ENCODE measurements at regions not wholly inside any gene's neighbourhood (a gene's known extent, or its start where the extent isn't known, plus 50 kb on each side); places are given as distances from the start of the nearest gene placed in this dataset.

DNA sequence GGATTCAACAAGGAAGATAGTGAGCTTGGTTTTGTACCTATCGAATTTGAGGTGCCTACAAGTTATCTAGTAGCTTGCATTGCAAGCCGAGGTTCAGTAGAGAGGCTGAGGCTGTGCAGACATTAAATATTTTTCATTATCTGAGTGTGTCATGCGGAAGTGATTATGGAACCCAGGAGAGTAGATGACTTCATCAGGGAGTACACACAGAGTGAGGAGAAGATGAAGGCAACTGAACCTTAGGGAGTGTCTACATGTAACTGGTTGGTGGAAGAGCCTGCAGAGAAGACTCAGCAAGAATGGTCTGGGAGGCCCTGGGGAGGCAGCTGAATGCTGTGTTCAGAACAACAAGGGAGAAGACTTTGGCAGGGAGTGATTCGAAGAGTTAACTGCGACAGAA, 393.9 kb downstream of the ARHGEF28 start:
- TF ChIP-seq CTCF (IDR thresholded peaks at IDR 0.05; ENCODE audit: insufficient read depth, low read length, poor library complexity, severe bottlenecking): no peak
- no peak for DNase-seq (ENCODE audit: low read depth)
- no peaks in the 10 kb centered on the region for H3K36me3 ChIP-seq (ENCODE audit: control insufficient read depth, insufficient read depth, low read length)
- H3K27me3 ChIP-seq (ENCODE audit: control insufficient read depth, insufficient read depth, low read length): no peaks in the 10 kb centered on the region
- H3K4me3 ChIP-seq (ENCODE audit: low read depth, low read length): no peak overlapping the region

DNA sequence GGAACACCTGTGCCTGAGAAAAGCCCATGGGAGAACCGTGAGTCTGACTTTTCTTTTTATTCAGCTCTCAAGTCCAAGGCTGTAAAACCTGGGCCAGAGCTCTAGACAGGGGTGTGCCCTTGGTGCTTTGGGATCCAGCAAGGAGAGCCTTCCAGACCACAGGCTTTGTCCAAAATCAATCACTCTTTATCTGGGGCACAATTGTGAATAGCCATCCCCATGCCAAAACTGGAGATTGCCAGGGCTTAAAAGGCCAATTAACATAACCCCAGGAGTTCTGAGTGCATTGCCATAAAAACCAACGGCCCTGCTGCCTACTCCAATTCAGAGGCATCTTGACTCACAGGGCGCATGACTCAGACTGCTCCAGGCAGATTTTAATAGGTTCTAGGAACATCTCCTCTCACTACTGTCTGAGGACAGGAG, 391.8 kb downstream of the ARHGEF28 start:
- TF ChIP-seq CTCF (IDR thresholded peaks at IDR 0.05; ENCODE audit: insufficient read depth, low read length, poor library complexity, severe bottlenecking): no peak
- H3K36me3 ChIP-seq (ENCODE audit: control insufficient read depth, insufficient read depth, low read length): no peaks in the 10 kb centered on the region
- no peaks in the 10 kb centered on the region for H3K27me3 ChIP-seq (ENCODE audit: control insufficient read depth, insufficient read depth, low read length)
- no peak overlapping the region for H3K4me3 ChIP-seq (ENCODE audit: low read depth, low read length)
- DNase-seq (ENCODE audit: low read depth): peak; percentile 54

GRCh38 chr5:74017112-74017511, 391.1 kb downstream of the ARHGEF28 start:
- no peak for DNase-seq (ENCODE audit: low read depth)
- Histone ChIP-seq H3K4me3 (ENCODE audit: low read depth, low read length) (no peak overlapping the region), H3K27me3 (ENCODE audit: control insufficient read depth, insufficient read depth, low read length) (no peaks in the 10 kb centered on the region), H3K36me3 (ENCODE audit: control insufficient read depth, insufficient read depth, low read length) (no peaks in the 10 kb centered on the region)
- TF ChIP-seq CTCF (IDR thresholded peaks at IDR 0.05; ENCODE audit: insufficient read depth, low read length, poor library complexity, severe bottlenecking): no peak

GRCh38 chr5:74016373-74016772, 390.4 kb downstream of the ARHGEF28 start:
- Histone ChIP-seq H3K27me3 (ENCODE audit: control insufficient read depth, insufficient read depth, low read length) (no peaks in the 10 kb centered on the region), H3K4me3 (ENCODE audit: low read depth, low read length) (no peak overlapping the region), H3K36me3 (ENCODE audit: control insufficient read depth, insufficient read depth, low read length) (no peaks in the 10 kb centered on the region)
- DNase-seq (ENCODE audit: low read depth): no peak
- TF ChIP-seq CTCF (IDR thresholded peaks at IDR 0.05; ENCODE audit: insufficient read depth, low read length, poor library complexity, severe bottlenecking): peak; percentile 13

GRCh38 chr5:74015716-74016115, 389.7 kb downstream of the ARHGEF28 start:
- TF ChIP-seq CTCF (IDR thresholded peaks at IDR 0.05; ENCODE audit: insufficient read depth, low read length, poor library complexity, severe bottlenecking): no peak
- Histone ChIP-seq H3K36me3 (ENCODE audit: control insufficient read depth, insufficient read depth, low read length) (no peaks in the 10 kb centered on the region), H3K4me3 (ENCODE audit: low read depth, low read length) (no peak overlapping the region), H3K27me3 (ENCODE audit: control insufficient read depth, insufficient read depth, low read length) (no peaks in the 10 kb centered on the region)
- DNase-seq (ENCODE audit: low read depth): no peak

DNA sequence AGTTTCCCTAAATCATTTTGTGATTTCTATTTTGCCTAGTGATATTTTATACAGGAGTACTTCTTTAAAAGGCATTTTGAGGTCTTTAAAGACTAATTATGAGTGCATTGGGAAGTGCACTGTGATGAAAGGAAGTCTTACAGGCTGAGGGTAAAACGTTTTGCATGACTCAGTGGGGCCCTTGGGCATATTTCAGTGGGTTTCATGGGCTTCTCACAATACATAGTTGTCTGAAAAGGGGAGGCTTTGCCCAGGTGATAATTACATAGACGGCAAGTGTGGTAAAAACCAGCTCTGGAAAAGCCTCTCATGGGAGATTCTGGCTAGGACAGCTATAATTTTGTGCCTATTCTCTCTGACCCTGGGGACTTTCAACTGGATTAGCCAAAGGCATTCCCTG, 387.2 kb downstream of the ARHGEF28 start:
- H3K36me3 ChIP-seq (ENCODE audit: control insufficient read depth, insufficient read depth, low read length): no peaks in the 10 kb centered on the region
- H3K27me3 ChIP-seq (ENCODE audit: control insufficient read depth, insufficient read depth, low read length): no peaks in the 10 kb centered on the region
- no peak for TF ChIP-seq CTCF (IDR thresholded peaks at IDR 0.05; ENCODE audit: insufficient read depth, low read length, poor library complexity, severe bottlenecking)
- H3K4me3 ChIP-seq (ENCODE audit: low read depth, low read length): no peak overlapping the region
- no peak for DNase-seq (ENCODE audit: low read depth)
